ENCODE measurements at regions not wholly inside any gene's neighbourhood (a gene's known extent, or its start where the extent isn't known, plus 50 kb on each side); places are given as distances from the start of the nearest gene placed in this dataset.
"Not testable (repeated sequence)": the region's sequence is repeated elsewhere in the genome, so short reads cannot be mapped to it uniquely, and the experiment has no call there.

- ATAC-seq (replicated peaks in 6 of 8), result peak in 6 of 8 experiments; percentile 25 to 75 (median 47)
- WGBS, 10 experiments, result 0 to 86% (median 48%) methylated on average over 1 to 8 of the region's 8 CpGs
- Histone ChIP-seq H3K4me1 (replicated peaks in 1 of 2) (peaks cover 7% of the 10 kb centered on the region in 2 donors), H3K4me3 (no peak overlapping the region), H3K27ac (no peak overlapping the region)
- in situ Hi-C loops (cut with MboI; ENCODE audit: low pct_unique_long_range_greater_than_20kb in 2 of 9, low sequenced_read_pairs in 9 of 9, unreplicated experiment in 9 of 9), result no loop called here
Observed at GRCh38 chr14:49106741-49107667, 479.2 kb downstream of the RPS29 start.

- WGBS, 10 experiments, result 0 to 100% (median 67%) methylated on average over 1 of the region's 1 CpG; no CpG with 5 or more reads in 1 of the 10 experiments
- in situ Hi-C loops (cut with MboI; ENCODE audit: low pct_unique_long_range_greater_than_20kb in 2 of 9, low sequenced_read_pairs in 9 of 9, unreplicated experiment in 9 of 9), result no loop called here
- Histone ChIP-seq H3K27ac (no peak overlapping the region), H3K4me3 (no peak overlapping the region), H3K4me1 (replicated peaks in 1 of 2) (peaks cover 7% of the 10 kb centered on the region in 2 donors)
- no peak for ATAC-seq (replicated peaks in 6 of 8)
Observed at GRCh38 chr14:49105956-49106355, 480.2 kb downstream of the RPS29 start.

- Histone ChIP-seq H3K4me3 (no peak overlapping the region), H3K27ac (no peak overlapping the region), H3K4me1 (replicated peaks in 1 of 2) (peaks cover 7% of the 10 kb centered on the region in 2 donors)
- WGBS, 10 experiments, result 0 to 100% (median 92%) methylated on average over 1 to 4 of the region's 4 CpGs; no CpG with 5 or more reads in 1 of the 10 experiments
- no peak for ATAC-seq (replicated peaks in 6 of 8)
- in situ Hi-C loops (cut with MboI; ENCODE audit: low pct_unique_long_range_greater_than_20kb in 2 of 9, low sequenced_read_pairs in 9 of 9, unreplicated experiment in 9 of 9), result no loop called here
Observed at GRCh38 chr14:49105512-49105911, 480.7 kb downstream of the RPS29 start.

- ATAC-seq (replicated peaks in 6 of 8), result peak in 5 of 8 experiments; percentile 16 to 84 (median 73)
- Histone ChIP-seq H3K4me1 (replicated peaks in 1 of 2) (peaks cover 0 to 4% of the 10 kb centered on the region in 2 donors), H3K27ac (no peak overlapping the region), H3K4me3 (no peak overlapping the region)
- in situ Hi-C loops (cut with MboI; ENCODE audit: low pct_unique_long_range_greater_than_20kb in 2 of 9, low sequenced_read_pairs in 9 of 9, unreplicated experiment in 9 of 9), result no loop called here
- 0 to 100% (median 43%) methylated on average over 1 of the region's 1 CpG; no CpG with 5 or more reads in 2 of the 10 experiments for WGBS, 10 experiments
Observed at GRCh38 chr14:49092345-49092744, 493.8 kb downstream of the RPS29 start.

GRCh38 chr14:49089107-49089506, 497.1 kb downstream of the RPS29 start:
- Histone ChIP-seq H3K27ac (no peak overlapping the region), H3K4me1 (replicated peaks in 1 of 2) (peaks cover 0 to 4% of the 10 kb centered on the region in 2 donors), H3K4me3 (no peak overlapping the region)
- in situ Hi-C loops (cut with MboI; ENCODE audit: low pct_unique_long_range_greater_than_20kb in 2 of 9, low sequenced_read_pairs in 9 of 9, unreplicated experiment in 9 of 9), result no loop called here
- 0 to 100% (median 69%) methylated on average over 2 to 3 of the region's 3 CpGs for WGBS, 10 experiments
- no peak for ATAC-seq (replicated peaks in 6 of 8)

- in situ Hi-C loops (cut with MboI; ENCODE audit: low pct_unique_long_range_greater_than_20kb in 2 of 9, low sequenced_read_pairs in 9 of 9, unreplicated experiment in 9 of 9); ATAC-seq (replicated peaks in 6 of 8); H3K4me1 ChIP-seq (replicated peaks in 1 of 2); H3K4me3 ChIP-seq; H3K27ac ChIP-seq: not testable (repeated sequence)
Observed at GRCh38 chr14:49073292-49073691, 512.9 kb downstream of the RPS29 start.

GRCh38 chr14:49058511-49058910, 527.7 kb downstream of the RPS29 start:
- no peak for ATAC-seq (replicated peaks in 6 of 8)
- WGBS, 10 experiments, result 0 to 100% (median 50%) methylated on average over 1 of the region's 1 CpG; no CpG with 5 or more reads in 1 of the 10 experiments
- in situ Hi-C loops (cut with MboI; ENCODE audit: low pct_unique_long_range_greater_than_20kb in 2 of 9, low sequenced_read_pairs in 9 of 9, unreplicated experiment in 9 of 9), result no loop called here
- Histone ChIP-seq H3K4me3 (no peak overlapping the region), H3K4me1 (replicated peaks in 1 of 2) (peaks cover 0 to 4% of the 10 kb centered on the region in 2 donors), H3K27ac (no peak overlapping the region)

GRCh38 chr14:49057838-49058510, 528.2 kb downstream of the RPS29 start:
- in situ Hi-C loops (cut with MboI; ENCODE audit: low pct_unique_long_range_greater_than_20kb in 2 of 9, low sequenced_read_pairs in 9 of 9, unreplicated experiment in 9 of 9), result no loop called here
- H3K4me3 ChIP-seq, result no peak overlapping the region
- 0 to 75% (median 33%) methylated on average over 1 of the region's 1 CpG; no CpG with 5 or more reads in 1 of the 10 experiments for WGBS, 10 experiments
- ATAC-seq (replicated peaks in 6 of 8), result no peak
- no peak overlapping the region for H3K27ac ChIP-seq
- H3K4me1 ChIP-seq (replicated peaks in 1 of 2), result peaks cover 0 to 4% of the 10 kb centered on the region in 2 donors

GRCh38 chr14:49056021-49056420, 530.2 kb downstream of the RPS29 start:
- 0 to 100% (median 81%) methylated on average over 1 of the region's 1 CpG; no CpG with 5 or more reads in 2 of the 10 experiments for WGBS, 10 experiments
- in situ Hi-C loops (cut with MboI; ENCODE audit: low pct_unique_long_range_greater_than_20kb in 2 of 9, low sequenced_read_pairs in 9 of 9, unreplicated experiment in 9 of 9), result no loop called here
- H3K4me3 ChIP-seq, result no peak overlapping the region
- peaks cover under 1 to 16% of the 10 kb centered on the region in 2 donors for H3K4me1 ChIP-seq (replicated peaks in 1 of 2)
- no peak for ATAC-seq (replicated peaks in 6 of 8)
- no peak overlapping the region for H3K27ac ChIP-seq

- 0 to 73% (median 18%) methylated on average over 1 to 2 of the region's 2 CpGs; no CpG with 5 or more reads in 3 of the 10 experiments for WGBS, 10 experiments
- ATAC-seq (replicated peaks in 6 of 8), result peak in 5 of 8 experiments; percentile 88 to 91 (median 89)
- in situ Hi-C loops (cut with MboI; ENCODE audit: low pct_unique_long_range_greater_than_20kb in 2 of 9, low sequenced_read_pairs in 9 of 9, unreplicated experiment in 9 of 9), result no loop called here
Observed at GRCh38 chr14:49052521-49052920, 533.7 kb downstream of the RPS29 start.

GRCh38 chr14:49051328-49052060, 534.7 kb downstream of the RPS29 start:
- in situ Hi-C loops (cut with MboI; ENCODE audit: low pct_unique_long_range_greater_than_20kb in 2 of 9, low sequenced_read_pairs in 9 of 9, unreplicated experiment in 9 of 9), result no loop called here
- peaks cover 17 to 33% of the 10 kb centered on the region in 2 donors for H3K4me1 ChIP-seq (replicated peaks in 1 of 2)
- WGBS, 10 experiments, result 0 to 100% (median 100%) methylated on average over 1 to 4 of the region's 4 CpGs; no CpG with 5 or more reads in 3 of the 10 experiments
- no peak overlapping the region for H3K4me3 ChIP-seq
- no peak for ATAC-seq (replicated peaks in 6 of 8)
- no peak overlapping the region for H3K27ac ChIP-seq

More at GRCh38 chr14:49052521-49052920, 533.7 kb downstream of the RPS29 start:
- no peak overlapping the region for H3K4me3 ChIP-seq
- no peak overlapping the region for H3K27ac ChIP-seq
- peaks cover 17 to 33% of the 10 kb centered on the region in 2 donors for H3K4me1 ChIP-seq (replicated peaks in 1 of 2)

GRCh38 chr14:49050822-49051221, 535.4 kb downstream of the RPS29 start:
- in situ Hi-C loops (cut with MboI; ENCODE audit: low pct_unique_long_range_greater_than_20kb in 2 of 9, low sequenced_read_pairs in 9 of 9, unreplicated experiment in 9 of 9), result no loop called here
- Histone ChIP-seq H3K4me3 (no peak overlapping the region), H3K27ac (peak overlapping the region in 1 of 2 donors; percentile 46), H3K4me1 (replicated peaks in 1 of 2) (peaks cover 17 to 33% of the 10 kb centered on the region in 2 donors)
- ATAC-seq (replicated peaks in 6 of 8), result peak in 5 of 8 experiments; percentile 62 to 79 (median 76)
- WGBS, 10 experiments, result 17 to 100% (median 80%) methylated on average over 1 to 2 of the region's 2 CpGs; no CpG with 5 or more reads in 4 of the 10 experiments

Data from motor neuron (in vitro differentiated cells).